WERI-Rb-1 (cell line): ENCODE measurements at regions not wholly inside any gene's neighbourhood (a gene's known extent, or its start where the extent isn't known, plus 50 kb on each side); places are given as distances from the start of the nearest gene placed in this dataset.
"Not testable (repeated sequence)": the region's sequence is repeated elsewhere in the genome, so short reads cannot be mapped to it uniquely, and the experiment has no call there.

Experiments
- DNase-seq: peaks from one replicate; pipeline ENCODE4 v3.0.0-alpha.2; 2020
- H3K27ac ChIP-seq: fragments of 250-450 bp; sonication (Bioruptor Pico); 2 replicates; pipeline ENCODE4 v1.5.1; 2020; ENCODE audit warnings: mild to moderate bottlenecking, moderate library complexity
- H3K27me3 ChIP-seq: fragments of 250-450 bp; sonication (Bioruptor Pico); 2 replicates; pipeline ENCODE4 v1.5.1; 2021; ENCODE audit warnings: mild to moderate bottlenecking, low read depth, moderate library complexity; ENCODE audit not compliant: insufficient read depth, severe bottlenecking
- H3K36me3 ChIP-seq: fragments of 250-450 bp; sonication (Bioruptor Pico); 2 replicates; pipeline ENCODE4 v1.5.1; 2020; ENCODE audit warnings: mild to moderate bottlenecking, moderate library complexity
- H3K4me3 ChIP-seq: 2 replicates; pipeline ENCODE4 v1.5.1; 2011; ENCODE audit warnings: low read depth, mild to moderate bottlenecking, control low read depth, low read length
- H3K9me3 ChIP-seq: fragments of 250-450 bp; sonication (Bioruptor Pico); 2 replicates; pipeline ENCODE4 v1.5.1; 2021; ENCODE audit warnings: mild to moderate bottlenecking, moderate library complexity; ENCODE audit not compliant: severe bottlenecking
- TF ChIP-seq, protein P1 (sequence below): IDR thresholded peaks from 2 replicates; pipeline ENCODE4 v1.5.1; 2011; ENCODE audit warnings: low read depth, mild to moderate bottlenecking, control low read depth, inconsistent platforms, low read length

DNA sequence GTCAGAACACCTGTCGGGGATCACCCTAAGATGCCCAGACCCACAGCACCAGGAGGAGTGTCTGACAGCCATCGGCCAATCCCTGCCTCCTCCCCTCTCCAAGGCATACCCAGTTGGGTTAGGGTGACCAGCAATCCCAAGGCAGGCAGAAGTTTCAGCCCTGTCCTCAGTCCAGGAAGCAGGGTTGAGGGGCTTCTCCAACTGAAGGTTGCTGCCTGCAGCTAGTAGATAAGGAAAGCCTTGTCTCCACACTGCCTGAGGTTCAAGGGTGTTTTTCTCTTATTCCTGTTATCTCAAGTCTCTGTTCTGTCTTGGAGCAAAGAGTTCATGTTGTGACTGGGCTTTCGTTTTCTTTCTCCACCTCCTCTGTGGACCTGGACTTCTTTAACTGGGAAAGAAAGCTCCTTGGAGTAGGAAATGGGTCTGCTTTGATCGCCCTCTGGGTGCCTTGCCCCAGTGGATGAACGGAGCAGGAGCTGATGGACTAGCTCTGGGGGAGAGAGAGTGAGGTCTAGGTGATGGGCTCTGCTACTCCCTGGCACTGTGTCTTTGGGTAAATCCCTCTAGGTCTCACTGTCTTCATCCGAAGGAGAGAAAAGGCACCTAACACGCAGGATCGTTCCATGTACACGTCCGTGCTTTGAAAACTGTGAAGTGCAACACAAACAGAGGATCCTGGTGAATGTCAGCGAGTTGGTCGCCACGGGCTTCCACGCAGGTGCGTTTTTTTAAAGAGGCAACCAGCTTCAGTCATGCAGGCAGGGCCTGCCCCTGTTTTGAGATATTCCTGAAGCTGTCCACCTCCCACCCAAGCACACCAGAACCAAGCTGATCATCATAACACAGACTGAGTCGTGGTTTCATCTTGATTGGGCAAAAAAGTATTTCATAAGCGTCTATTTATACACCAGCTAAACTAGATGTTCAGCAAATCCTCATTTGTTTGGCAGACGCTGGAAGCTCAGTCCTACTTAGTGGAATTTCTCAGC, 52.5 kb upstream of the FOXN3 start:
- H3K27me3 ChIP-seq = no peaks in the 10 kb centered on the region
- H3K9me3 ChIP-seq = no peaks in the 10 kb centered on the region
- no peak overlapping the region for H3K4me3 ChIP-seq
- no peak overlapping the region for H3K27ac ChIP-seq
- TF ChIP-seq, protein P1, sequence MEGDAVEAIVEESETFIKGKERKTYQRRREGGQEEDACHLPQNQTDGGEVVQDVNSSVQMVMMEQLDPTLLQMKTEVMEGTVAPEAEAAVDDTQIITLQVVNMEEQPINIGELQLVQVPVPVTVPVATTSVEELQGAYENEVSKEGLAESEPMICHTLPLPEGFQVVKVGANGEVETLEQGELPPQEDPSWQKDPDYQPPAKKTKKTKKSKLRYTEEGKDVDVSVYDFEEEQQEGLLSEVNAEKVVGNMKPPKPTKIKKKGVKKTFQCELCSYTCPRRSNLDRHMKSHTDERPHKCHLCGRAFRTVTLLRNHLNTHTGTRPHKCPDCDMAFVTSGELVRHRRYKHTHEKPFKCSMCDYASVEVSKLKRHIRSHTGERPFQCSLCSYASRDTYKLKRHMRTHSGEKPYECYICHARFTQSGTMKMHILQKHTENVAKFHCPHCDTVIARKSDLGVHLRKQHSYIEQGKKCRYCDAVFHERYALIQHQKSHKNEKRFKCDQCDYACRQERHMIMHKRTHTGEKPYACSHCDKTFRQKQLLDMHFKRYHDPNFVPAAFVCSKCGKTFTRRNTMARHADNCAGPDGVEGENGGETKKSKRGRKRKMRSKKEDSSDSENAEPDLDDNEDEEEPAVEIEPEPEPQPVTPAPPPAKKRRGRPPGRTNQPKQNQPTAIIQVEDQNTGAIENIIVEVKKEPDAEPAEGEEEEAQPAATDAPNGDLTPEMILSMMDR = no peak
- H3K36me3 ChIP-seq = no peaks in the 10 kb centered on the region
- no peak for DNase-seq

DNA sequence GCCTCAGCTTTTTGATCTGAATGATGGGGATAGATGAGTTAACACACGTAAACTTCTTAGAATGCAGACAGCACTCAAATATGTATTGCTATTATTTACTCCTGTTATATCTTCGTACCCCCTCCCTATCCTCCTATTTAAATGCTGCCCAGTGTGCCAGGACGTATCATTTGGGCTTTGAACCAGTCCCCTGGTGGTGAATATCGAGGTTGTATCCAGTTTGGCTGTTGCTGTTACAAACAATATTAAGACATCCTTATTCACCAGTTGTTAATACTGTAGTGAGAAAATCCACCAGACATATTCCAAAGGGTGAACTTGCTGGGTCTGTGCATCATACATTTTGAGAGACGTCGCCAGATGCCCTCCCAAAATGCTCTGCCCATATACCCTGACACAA, 51.5 kb upstream of the FOXN3 start:
- Histone ChIP-seq H3K27me3 (no peaks in the 10 kb centered on the region), H3K36me3 (no peaks in the 10 kb centered on the region), H3K9me3 (no peaks in the 10 kb centered on the region), H3K27ac (no peak overlapping the region), H3K4me3 (no peak overlapping the region)
- no peak for DNase-seq
- TF ChIP-seq, protein P1 = no peak

DNA sequence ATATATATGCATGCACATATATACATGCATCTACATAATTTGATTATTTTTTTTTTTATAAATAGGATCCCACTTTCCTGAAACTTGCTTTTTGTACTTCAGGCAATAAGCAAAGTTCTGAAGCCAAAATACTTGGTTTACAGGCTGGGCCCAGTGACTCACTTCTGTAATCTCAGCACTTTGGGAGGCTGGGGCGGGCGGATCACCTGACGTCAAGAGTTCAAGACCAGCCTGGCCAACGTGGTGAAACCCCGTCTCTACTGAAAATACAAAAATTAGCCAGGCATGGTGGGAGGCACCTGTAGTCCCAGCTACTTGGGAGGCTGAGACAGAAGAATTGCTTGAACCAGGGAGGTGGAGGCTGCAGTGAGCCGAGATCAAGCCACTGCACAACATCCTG, 51.0 kb upstream of the FOXN3 start:
- not testable (repeated sequence) for H3K36me3 ChIP-seq, H3K27ac ChIP-seq, DNase-seq, H3K4me3 ChIP-seq, H3K9me3 ChIP-seq, H3K27me3 ChIP-seq

DNA sequence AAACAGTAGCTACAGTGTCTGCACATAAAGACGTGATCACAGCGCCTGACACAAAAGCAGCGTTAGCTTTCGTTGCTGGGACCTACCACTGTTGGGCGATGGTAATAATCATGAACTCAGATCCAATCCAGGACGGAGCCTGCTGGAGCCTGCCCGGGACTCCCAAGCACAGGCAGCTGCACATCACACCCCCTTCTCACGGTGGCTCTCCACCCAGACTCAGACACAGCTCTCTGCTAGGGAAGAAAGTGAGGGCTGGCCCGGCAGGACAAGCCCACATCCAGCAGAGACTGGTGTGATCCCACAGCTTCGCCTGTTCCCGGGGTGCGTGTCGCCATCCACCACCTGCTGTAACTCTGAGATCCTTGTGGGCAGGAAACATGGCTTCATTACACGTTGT, 49.9 kb upstream of the FOXN3 start:
- no peak overlapping the region for H3K27ac ChIP-seq
- TF ChIP-seq, protein P1 = no peak
- no peak overlapping the region for H3K4me3 ChIP-seq
- no peaks in the 10 kb centered on the region for H3K27me3 ChIP-seq
- DNase-seq = no peak
- no peaks in the 10 kb centered on the region for H3K9me3 ChIP-seq
- H3K36me3 ChIP-seq = no peaks in the 10 kb centered on the region
